AG04449 (cell line): ENCODE measurements at regions not wholly inside any gene's neighbourhood (a gene's known extent, or its start where the extent isn't known, plus 50 kb on each side); places are given as distances from the start of the nearest gene placed in this dataset.

Source experiments
- CTCF ChIA-PET: fragments of 350-600 bp; formaldehyde crosslinking; extraction: SDS; loops from one replicate; lab custom pipeline; 2021; ENCODE audit warnings: antibody characterized with exemption; lab: Yijun Ruan, JAX
- POLR2A ChIA-PET: fragments of 400-600, 350-600 bp; formaldehyde crosslinking; extraction: SDS; loops from one replicate; lab custom pipeline; 2020; ENCODE audit warnings: antibody characterized with exemption, inconsistent platforms; lab: Yijun Ruan, JAX
- DNase-seq: peaks from one replicate; pipeline ENCODE4 v3.0.0-alpha.2; 2010; ENCODE audit warnings: low read depth, low spot score
- H3K4me3 ChIP-seq: 2 replicates; pipeline ENCODE4 v1.5.1; 2011; ENCODE audit warnings: low read depth, mild to moderate bottlenecking, control low read depth, low read length
- TF ChIP-seq, protein P1 (sequence below): IDR thresholded peaks from one replicate; pipeline ENCODE4 v1.5.1; 2011; ENCODE audit warnings: mild to moderate bottlenecking, moderate library complexity, low read length, control low read depth, inconsistent platforms; ENCODE audit not compliant: insufficient read depth; ENCODE audit errors: missing control alignments

DNA sequence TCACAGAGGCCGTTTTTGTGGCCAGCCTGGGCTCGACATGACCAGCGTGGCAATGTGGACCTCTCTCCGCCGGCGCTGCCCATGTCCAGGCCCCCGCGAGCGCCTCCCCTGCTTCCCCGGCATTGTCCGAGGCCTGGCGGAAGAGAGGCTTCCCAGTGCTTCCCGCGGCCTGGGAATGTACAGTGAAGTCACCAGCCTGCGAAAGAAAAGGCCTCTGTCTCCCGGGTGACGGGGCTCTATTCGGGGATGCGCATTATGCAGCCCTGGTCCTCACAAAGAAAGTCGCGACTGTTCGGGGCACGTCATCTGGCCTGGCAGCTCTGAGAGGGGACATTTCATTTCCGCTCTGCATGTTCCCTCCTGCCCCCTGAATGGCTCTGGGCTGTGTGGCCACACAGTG is 109.2 kb upstream of the AGAP1 start:
- TF ChIP-seq, protein P1, sequence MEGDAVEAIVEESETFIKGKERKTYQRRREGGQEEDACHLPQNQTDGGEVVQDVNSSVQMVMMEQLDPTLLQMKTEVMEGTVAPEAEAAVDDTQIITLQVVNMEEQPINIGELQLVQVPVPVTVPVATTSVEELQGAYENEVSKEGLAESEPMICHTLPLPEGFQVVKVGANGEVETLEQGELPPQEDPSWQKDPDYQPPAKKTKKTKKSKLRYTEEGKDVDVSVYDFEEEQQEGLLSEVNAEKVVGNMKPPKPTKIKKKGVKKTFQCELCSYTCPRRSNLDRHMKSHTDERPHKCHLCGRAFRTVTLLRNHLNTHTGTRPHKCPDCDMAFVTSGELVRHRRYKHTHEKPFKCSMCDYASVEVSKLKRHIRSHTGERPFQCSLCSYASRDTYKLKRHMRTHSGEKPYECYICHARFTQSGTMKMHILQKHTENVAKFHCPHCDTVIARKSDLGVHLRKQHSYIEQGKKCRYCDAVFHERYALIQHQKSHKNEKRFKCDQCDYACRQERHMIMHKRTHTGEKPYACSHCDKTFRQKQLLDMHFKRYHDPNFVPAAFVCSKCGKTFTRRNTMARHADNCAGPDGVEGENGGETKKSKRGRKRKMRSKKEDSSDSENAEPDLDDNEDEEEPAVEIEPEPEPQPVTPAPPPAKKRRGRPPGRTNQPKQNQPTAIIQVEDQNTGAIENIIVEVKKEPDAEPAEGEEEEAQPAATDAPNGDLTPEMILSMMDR, result no peak
- no peak overlapping the region for H3K4me3 ChIP-seq
- CTCF ChIA-PET, result no interaction called here
- POLR2A ChIA-PET, result no interaction called here
- no peak for DNase-seq

DNA sequence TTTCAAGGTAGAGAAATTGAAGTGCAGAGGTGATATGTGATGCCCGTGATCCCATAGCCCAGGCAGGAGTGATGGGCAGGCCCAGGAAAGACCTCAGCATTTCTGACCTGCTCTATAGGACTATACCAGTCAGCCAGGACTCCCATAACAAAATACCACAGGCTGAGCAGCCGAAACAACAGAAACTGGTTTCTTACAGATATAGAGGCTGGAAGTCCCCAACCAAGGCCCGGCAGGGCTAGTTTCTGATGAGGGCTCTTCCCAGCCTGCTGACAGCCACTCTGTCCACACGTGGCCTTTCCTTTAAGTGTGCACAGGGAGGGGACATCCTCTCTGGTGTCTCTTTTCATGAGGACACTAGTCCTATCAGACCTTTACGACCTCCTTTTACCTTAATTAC is 104.2 kb upstream of the AGAP1 start:
- TF ChIP-seq, protein P1, result no peak
- ChIA-PET POLR2A (no interaction called here), CTCF (no interaction called here)
- no peak overlapping the region for H3K4me3 ChIP-seq
- DNase-seq, result no peak

DNA sequence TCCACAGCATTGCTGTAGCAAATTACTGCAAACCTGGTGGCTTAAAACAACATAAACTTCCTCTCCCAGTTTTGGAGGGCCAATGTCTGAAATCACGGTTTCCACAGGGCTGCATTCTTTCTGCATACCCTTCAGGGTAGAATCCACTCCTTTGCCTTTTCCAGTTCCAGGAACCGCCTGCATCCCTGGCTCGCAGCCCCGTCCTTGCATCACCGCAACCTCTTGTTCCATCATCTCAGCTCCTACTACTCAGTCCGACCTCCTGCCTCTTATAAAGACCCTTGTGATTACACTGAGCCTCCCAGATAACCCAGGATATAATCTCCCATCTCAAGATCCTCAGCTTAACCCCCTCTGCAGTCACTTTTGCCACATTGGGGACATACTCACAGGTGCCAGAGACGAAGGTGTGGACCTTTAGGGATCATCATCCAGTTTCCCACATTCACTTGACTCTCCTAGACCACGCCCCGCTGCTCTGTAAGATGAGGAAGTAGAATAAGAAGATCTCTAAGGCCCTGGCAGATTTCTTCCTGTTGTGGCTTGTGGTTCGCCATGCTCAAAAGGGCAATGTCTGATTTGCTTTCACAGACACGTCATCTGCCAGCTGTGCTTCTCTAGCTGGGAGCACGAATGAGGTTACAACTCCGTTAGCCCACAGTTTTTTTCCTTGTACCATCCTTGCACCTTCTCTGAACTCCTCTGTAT is 103.6 kb upstream of the AGAP1 start:
- TF ChIP-seq, protein P1, result no peak
- H3K4me3 ChIP-seq, result no peak overlapping the region
- DNase-seq, result no peak
- ChIA-PET POLR2A (no interaction called here), CTCF (no interaction called here)

DNA sequence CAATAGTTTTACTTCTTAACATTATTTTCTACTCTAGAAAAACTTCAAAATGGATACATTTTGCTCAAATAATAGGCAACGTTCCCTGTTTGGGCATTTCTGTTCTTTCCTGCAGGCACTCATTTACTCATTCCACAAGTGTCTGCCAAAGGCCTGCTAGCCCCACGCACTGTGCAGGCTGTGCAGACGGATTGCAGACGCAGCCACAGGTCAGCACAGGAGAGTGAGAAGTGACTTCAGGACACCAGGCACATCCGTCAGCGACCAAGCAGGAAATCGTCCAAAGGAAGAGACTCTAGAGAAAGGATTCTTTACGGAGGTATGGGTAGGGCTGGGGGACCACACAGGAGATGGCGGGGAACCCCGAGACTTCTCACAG is 103.0 kb upstream of the AGAP1 start:
- no peak for DNase-seq
- ChIA-PET POLR2A (no interaction called here), CTCF (no interaction called here)
- H3K4me3 ChIP-seq, result no peak overlapping the region
- TF ChIP-seq, protein P1, result no peak

DNA sequence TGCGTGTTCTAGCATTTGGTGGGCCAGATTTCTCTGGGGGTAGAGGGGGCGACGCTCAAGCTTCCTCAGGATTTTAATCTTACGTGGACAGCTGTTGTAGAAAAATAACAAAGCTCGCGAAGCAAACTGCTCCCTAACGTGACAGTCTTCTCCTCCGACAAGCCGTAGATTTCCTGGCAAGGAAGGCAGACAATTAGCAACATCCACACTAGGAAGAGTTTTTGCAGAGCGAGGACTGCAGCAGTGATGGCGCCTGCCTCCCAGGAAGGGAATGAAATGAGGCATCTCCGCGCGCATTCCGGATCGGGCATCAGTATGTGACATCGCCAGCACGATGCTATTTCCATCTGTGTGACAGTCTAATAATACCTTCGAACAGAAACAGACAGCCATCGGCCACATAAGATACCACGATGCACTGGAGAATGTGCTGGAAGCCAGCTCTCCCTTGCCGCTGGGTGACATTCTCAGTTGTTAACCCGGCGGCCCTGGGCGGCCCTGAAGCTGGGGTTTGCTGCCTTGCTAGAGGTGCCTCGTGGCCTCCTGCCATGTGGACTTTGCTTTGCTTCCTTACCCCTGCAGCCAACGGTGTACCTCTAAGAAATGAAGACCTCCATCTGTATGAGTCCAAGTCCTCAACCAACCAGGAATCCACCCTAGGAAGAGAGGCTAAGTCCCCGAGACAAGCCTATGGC is 101.8 kb upstream of the AGAP1 start:
- ChIA-PET CTCF (interaction anchor here (1.0 kb wide), 1 partner anchor 203 kb away, joined by 3 read pairs; no protein-coding TSS in a partner anchor), POLR2A (no interaction called here)
- TF ChIP-seq, protein P1, result no peak
- no peak for DNase-seq
- no peak overlapping the region for H3K4me3 ChIP-seq

DNA sequence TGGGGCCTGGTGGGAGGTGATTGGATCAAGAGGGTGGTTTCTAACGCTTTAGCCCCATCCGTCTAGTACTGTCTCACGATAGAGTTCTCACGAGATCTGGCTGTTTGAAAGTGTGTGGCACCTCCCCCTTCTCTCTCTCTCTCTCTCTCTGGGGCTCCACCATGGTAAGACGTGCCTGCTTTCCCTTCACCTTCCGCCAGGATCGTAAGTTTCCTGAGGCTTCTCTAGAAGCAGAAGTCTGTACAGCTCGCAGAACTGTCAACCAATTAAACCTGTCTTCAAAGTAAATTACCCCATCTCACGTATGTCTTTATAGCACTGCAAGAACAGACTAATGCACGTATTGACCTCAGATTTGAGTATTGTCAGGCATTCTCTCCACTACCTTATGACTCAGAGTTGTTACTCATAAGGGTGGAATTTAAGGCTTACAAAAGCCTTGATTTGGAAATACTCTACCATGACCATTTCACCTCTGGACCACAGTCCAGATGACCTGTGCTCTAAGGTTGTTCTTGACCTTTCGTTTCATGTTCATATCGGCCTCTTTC is 99.5 kb upstream of the AGAP1 start:
- POLR2A ChIA-PET, result no interaction called here
- CTCF ChIA-PET, result no interaction called here
- TF ChIP-seq, protein P1, result no peak
- no peak overlapping the region for H3K4me3 ChIP-seq
- DNase-seq, result no peak
